ENCODE measurements at regions not wholly inside any gene's neighbourhood (a gene's known extent, or its start where the extent isn't known, plus 50 kb on each side); places are given as distances from the start of the nearest gene placed in this dataset.

DNA sequence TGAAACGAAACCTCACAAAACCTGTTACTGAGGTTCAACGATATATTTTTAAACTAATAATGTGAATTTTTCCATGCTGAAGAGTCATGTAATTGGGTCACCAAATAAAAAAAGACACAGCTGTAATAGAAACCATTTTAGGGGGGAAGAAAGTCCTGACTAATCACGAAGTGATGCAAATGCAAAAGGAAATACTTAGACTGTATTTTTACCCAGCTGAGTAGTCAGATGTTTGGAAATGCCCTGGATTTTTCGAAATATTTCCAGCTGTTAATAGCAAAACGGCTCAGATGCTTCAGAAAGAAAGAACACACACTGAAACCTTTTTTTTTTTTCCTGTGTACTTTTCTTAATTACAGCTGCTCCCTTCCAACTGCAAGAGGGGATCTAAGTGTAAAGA is 210.3 kb downstream of the SETD4 start:
- DNase-seq (ENCODE audit: low spot score), result peak; percentile 81

DNA sequence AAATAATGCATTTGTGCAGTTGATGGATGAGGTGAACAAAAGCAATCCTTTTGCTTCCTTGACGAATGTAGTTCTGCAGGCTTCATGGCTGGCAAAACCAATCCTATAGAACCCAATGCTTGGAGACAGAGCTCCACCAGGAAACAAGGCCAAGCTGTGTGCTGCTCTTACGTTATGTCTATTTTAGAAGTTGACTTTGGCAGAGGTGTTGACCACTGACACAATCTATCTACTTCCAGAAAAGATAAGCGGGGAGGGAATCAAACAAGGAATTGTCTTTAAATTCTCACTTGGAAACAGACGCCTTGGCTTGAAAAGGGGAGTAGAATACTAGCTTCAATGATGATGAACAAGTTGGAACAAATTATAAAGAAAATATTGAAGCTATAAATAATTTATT is 211.2 kb downstream of the SETD4 start:
- peak; percentile 22 for DNase-seq (ENCODE audit: low spot score)

DNA sequence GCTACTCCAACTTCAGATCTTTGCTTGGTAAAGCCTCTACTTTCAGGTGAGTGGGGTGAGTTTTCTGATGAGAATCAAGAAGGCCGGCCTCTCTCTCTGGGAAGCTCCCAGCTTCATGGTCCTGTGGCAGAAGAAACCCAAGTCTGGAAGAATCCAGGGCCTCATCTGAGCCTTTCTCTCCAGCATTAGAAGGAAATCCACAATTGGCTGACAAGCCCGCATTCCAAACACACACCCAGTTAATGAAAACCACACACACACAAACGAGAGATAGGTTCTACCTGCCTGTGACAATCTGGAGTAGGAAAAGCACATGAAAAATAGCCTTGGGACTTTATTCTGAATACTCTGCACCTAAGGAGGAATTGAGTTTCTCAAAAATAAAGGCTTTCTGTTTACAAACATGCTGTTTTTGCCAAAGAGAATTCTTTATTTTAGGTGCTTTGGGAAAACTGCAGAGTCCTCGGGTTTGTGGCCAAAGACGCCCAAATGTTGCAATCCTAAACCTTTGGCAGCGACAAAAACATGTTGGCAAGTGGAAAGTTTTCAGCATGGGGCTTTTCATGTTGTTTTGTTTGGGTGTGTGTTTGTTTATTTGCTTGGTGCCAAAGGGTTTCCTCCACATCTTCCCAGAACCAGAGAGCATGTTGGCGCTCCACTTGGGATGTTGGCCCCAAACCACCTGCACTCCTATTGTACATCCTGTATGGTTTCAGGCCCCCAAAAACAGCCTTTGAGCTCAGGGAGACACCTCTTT is 216.2 kb downstream of the SETD4 start:
- no peak for DNase-seq (ENCODE audit: low spot score)

DNA sequence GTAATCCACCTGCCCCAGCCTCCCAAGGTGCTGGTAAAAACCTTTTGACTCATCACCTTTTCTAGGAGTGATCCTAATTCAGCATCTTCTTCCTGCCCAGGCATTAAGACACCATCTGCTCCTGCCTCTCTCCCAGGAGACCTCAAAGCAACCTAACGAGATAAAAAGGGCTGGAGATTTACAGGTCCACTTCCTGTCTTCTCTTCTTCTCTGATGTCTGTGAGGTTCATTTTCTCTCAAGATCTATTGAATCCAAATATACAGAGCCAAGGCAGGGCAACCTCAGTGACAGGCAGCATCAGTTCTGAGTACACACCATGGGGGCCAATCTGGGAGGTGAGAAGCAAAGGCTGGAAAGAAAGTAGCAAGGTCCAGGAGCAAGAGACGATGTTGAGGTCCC is 219.4 kb downstream of the SETD4 start:
- DNase-seq (ENCODE audit: low spot score), result no peak

DNA sequence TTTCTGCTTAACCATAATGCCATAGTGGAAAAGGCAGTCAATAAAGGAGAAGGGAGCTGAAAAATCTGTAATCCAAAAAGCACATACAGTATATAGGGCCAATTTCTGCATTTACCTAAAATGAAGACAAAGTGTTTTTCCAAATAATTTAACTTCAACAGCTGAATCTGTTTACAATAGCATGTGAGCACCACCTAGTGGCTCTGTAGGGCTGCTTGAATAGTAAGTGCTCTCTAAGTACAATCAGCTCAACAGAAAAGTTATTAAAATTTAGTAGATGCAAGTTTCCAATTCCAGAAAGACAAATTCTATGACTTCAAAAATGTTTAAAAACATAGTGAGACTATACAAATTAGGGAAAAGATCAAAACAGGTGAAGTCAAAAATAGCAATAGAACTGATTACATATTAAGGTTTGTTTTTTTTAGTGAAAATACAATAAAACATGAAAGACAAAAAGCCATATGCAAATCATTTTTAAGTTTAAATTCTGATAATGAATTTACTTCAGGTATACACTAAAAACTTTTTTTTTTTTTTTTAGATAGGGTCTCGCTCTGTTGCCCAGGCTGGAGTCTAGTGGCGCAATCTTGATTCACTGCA is 220.0 kb downstream of the SETD4 start:
- peak; percentile 82 for DNase-seq (ENCODE audit: low spot score)

DNA sequence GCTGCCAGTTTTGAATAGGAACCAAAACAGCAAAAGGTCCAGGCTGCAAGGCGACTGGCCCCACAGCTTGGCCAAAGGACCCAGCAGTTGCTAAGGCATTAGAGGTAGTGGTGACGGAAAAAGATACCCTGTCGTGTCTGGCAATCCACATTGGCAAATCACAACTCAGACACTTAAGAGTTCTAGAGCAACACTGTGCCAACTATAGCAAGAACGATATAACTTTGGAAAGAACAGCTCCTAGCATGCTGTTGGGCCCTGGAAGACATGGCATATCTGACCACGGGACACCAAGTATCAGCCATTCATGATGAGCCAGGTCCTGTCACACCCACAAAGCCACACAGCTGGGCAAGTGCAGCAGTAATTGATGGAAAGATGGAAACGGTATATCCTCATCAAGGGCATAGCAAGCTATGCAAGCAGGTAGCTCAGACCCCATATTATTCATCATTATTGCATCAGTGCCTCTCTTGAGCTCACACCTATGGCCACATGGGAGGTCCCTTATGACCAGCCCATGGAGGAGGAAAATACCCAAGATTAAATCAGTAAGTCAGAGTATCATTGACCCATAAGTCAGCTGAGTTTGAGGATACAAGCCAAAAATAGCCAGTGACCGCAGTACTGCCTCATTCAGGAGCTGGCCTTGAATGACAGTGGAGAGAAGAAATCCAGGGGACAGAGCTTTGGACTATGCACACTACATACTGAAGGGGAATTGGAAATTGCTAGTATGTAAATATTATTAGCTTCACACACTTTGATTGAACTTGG is 221.2 kb downstream of the SETD4 start:
- DNase-seq (ENCODE audit: low spot score), result no peak

DNA sequence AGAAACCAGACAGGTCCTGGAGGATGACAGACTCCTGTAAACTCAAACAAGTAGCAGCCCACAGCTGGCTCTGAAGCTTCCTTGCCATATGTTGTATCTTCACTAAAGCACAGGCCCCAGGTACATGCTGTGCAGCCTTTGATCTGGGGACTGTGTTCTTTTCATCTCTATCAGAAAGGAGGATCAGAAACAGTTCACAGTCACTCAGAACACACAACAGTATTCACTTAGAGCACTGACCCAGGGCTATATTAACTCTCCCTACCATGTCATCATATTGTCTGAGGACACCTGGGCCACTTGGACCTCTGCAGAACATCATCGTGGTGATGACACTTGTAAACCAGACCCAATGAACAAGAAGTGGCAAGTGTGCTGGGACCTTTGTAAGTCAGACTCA is 222.0 kb downstream of the SETD4 start:
- no peak for DNase-seq (ENCODE audit: low spot score)

DNA sequence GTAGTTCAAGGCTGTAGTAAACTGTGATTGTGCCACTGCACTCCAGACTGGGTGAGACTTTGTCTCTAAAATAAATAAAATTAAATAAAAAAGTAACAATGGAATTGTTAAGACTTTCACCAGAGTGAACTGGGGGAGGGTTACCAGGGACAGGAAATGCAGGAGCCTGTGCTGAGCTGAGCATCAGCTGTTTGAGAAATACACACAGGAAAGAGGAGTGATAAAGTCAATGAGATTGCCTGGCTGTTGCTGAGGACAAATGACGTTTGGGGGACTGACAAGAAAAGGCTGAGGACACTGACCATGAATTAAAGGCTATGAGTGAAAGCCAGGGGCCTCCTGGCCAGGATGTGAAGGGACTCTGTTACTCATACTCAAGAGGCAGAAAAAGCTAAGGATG is 226.3 kb downstream of the SETD4 start:
- no peak for DNase-seq (ENCODE audit: low spot score)

DNA sequence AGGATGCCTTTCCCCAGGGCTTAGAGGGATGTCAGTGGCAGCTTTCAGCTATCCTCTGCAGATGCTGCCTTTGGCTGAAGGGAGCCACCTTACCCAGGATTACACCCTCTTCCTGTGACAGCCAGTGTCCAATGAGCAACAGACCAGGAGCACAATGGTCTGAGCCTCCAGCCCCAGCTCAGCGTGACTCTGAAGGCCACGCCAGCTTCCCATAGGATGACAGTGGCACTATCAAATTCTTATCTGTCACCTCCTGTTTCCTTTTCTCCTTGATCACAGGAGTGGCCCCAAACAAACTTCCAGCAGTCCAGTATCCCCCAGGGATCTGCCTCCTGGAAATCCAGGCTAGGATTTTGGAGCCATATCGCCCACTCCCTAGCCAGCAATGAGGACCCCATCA is 226.9 kb downstream of the SETD4 start:
- DNase-seq (ENCODE audit: low spot score), result no peak

DNA sequence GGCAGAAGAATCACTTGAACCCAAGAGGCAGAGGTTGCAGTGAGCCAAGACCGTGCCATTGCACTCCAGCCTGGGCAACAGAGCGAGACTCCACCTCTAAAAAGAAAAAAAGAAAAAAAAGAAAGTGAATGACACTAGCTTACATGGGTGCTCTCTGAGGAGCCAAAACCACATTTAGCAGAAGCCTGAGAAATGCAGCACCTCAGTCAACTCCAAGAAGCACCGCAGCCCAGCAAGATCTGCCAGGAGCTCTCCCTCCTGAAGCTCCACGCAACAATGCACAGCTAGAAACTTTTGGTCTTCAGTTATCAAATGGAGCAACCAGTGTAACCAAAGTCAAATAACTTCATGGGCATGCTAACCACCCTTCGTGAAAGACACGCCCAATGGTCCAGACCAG is 229.1 kb downstream of the SETD4 start:
- no peak for DNase-seq (ENCODE audit: low spot score)

DNA sequence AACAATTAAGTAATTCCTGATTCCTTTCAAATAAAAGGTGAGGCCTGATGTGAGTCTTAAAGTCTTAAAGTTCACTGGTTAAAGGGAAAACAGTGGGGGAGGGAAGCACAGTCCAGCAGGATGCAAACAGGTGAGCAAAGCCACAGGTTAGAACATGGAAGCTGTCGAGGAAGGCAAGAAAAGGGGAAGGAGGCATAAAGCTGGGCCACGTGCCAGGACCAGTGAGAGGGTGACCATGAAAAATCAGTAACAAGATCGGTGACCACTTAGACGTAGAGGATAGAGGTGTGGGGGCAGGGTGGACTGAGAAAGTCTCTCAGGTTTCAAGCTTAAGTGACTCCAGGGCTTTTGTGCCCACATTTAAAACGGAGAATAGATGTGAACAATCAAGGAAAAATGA is 231.3 kb downstream of the SETD4 start:
- DNase-seq (ENCODE audit: low spot score), result no peak

DNA sequence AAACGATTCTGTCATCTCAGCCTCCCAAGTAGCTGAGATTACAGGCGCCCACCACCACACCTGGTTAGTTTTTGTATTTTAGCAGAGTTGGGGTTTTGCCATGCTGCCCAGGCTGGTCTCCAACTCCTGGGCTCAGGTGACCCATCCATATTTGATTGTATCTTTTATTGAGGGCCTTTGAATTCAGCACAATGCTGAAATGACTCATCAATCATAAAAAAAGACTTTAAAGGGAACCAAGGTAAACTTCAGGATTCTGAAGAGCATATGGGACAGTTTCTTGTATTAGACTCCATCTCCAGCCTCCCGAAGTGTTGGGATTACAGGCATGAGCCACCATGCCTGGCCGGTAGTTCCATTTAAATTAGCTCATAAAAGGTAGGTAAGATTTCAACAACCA is 232.2 kb downstream of the SETD4 start:
- no peak for DNase-seq (ENCODE audit: low spot score)

DNA sequence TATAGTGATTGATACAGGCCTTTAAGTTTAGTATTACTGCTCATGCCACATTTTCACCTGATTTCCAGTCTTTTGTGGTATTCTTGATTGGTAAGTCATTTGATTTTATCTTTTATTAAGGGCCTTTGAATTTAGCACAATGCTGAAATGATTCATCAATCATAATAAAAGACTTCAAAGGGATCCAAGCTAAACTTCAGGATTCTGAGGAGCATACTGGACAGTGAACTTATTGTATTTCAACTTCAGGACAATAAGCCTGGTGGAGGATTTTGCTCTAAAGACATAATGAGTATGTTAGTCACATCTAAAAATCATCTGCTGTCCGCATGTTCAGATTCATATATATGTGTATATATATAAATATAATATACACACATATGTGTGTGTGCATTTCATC is 233.3 kb downstream of the SETD4 start:
- no peak for DNase-seq (ENCODE audit: low spot score)

DNA sequence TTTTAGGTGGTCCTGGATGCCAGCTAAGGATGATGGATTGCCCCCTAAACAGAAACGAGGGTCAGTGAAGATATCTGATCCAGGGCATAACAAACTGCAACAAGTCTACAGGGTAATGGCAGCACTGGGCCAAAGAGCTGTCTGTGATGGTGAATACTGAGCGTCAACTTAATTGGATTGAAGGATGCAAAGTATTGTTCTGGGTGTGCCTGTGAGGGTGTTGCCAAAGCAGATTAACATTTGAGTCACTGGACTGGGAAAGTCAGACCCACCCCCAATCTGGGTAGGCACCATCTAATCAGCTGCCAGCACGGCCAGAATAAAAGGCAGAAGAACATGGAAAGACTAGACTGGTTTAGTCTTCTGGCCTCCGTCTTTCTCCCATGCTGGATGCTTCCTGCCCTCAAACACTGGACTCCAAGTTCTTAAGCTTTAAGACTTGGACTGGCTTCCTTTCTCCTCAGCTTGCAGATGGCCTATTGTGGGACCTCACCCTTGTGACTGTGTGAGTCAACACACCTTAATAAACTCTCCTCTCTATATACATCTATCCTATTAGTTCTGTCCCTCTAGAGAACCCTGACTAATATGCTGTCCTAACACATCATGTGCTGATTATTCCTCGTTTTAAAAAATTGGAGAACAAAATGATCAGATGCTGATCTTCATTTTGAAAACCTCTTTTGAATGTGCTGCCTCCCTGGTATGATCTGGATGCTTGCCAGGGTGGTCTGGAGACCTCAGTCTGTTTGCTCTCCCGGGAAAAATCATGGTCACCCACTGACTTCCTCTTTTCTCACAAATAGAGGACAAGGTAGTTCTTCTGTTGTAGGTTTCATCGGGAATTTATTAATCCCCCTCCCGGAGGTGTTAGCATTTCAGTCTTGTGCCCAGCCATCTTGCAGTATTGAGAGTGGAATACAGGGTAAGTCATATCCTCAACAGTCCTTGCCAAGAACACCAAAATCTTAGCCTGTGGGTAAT is 234.7 kb downstream of the SETD4 start:
- DNase-seq (ENCODE audit: low spot score), result no peak

DNA sequence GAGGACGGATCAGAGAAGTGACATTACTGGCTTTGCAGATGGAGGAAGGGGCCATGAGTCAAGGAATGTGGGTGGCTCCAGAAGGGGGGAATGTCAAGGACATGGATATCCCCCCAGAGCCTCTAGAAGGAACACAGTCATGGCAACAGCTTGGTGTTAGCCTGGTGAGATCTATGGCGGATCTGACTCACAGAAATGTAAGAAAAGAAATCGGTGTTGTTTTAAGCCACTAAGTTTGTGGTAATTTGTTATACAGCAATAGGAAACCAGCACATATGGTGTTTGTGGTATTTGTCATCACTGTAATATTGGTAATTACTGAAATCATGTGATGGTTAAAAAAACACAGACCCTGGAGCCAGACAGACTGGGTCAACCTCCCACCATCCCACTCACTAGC is 236.2 kb downstream of the SETD4 start:
- no peak for DNase-seq (ENCODE audit: low spot score)

DNA sequence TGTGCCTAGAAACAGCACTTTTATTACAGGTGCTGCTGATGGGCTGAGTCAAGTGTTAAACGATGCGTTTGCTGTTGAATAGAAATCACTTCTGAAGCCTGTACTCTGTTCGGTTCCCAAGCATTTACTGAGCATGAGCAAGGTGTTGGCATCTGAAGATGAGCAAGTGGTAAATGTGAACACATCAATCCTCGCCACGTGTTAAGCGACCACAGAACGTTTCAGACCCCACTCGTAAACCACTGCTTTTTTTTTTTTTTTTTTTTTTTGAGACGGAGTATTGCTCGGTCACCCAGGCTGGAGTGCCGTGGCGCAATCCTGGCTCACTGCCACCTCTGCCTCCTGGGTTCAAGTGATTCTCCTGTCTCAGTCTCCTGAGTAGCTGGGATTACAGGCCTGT is 241.2 kb downstream of the SETD4 start:
- no peak for DNase-seq (ENCODE audit: low spot score)

DNA sequence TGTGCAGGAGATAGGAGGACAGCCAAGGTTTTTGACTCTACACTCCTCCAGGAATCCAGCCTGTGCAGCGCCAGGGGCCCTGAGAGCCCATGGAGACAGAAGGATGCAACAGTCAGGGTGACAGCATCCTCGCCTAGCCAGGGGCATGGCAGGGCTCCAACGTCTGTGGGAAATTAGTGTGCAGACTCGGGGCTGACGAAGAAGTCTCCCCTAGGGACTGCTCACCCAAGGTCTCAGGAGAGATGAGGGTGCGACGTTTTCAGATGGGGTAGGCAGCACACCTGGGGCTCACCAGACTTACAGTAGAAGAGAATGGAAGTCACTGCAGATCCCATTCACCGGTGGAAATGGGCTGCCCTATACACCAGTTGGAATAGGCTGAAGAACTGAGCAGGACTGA is 241.7 kb downstream of the SETD4 start:
- no peak for DNase-seq (ENCODE audit: low spot score)

DNA sequence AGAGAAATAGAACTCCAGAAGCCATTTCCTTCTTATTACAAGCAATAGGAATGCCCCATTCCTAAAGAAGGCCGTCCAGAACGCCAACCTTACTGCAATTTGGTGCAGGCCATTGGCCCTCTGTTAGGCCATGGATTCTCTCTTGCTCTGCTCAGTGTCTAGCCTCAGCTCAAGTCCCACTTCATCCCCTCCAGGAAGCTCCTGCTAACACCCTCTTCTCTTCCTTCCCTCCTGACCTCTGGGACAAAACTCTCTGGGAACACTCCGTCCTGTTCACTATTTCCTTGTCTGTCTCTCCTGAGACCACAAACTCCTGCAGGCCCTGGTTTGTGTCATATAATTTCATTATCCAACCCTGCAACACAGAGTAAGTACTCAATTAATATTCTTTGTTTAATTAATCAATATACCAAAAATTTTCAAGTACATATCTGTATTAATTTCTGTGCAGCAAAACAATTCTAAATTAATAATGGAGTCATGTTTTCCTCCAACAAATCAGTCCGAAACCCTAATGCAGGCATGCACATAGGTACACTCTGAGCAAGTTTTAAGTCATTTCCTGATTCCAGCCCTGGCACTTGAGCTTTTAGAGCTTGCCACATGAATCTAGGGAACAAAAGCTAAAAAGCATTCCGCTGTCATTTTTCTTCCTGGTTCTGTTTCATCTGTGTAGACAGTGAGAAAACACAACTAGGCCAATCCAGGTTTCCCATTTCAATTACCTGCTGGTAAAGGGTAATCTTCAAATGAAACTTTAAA is 245.3 kb downstream of the SETD4 start:
- no peak for DNase-seq (ENCODE audit: low spot score)

DNA sequence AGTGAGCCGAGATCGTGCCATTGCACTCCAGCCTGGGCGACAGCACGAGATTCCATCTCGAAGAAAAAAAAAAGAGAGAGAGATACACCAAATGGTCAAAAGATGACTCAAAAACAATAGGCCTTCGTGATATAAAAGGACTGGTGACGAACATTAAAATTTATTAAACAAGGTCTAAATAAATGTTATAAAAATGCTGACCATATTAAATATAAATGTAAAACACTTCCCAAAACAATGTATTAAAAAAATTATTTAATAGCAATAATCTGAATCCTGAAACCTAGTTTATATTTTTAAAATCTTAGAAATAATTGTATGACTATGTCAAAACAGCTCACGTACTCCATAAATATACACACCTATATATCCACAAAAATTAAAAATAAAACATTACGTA is 247.6 kb downstream of the SETD4 start:
- DNase-seq (ENCODE audit: low spot score), result no peak

DNA sequence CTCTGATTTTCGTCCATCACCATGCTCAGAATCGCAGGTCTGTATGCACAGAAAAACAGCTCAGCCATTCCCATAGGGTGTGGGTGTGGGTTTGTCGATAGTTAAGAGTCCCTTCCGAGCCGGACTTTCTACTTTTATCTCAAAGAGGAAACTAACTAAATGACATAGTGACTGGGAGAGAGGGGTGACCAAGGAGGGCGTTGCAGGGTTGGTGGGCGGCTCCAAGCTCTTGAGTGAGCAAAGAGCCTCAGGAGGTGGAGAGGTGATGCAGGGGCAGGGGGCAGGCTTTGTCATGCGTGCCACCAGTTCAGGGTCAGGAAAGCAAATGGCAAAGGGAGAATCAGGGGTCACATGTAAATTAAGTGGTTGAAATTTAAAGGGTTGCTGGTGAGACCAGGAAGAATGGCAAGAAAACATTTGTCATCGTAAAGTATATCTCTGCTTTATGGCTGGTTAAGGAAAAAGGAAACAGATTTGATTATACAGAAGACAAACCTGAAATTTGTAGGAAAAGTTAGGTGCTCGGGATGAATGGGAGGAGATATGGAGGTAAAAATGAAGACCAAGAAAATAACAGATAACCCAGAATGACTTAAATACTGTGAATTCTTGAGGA is 249.0 kb downstream of the SETD4 start:
- DNase-seq (ENCODE audit: low spot score), result no peak
